Sigmoid colon (tissue), 3 donors: ENCODE measurements at regions not wholly inside any gene's neighbourhood (a gene's known extent, or its start where the extent isn't known, plus 50 kb on each side); places are given as distances from the start of the nearest gene placed in this dataset.

Experiments
- CTCF ChIP-seq, 4 experiments: fragments of 450-650 bp in 3 of 4; fragments of 200-600 bp in 1 of 4; IDR thresholded peaks; one replicate each; pipeline ENCODE4 v1.5.1; 2016 to 2019; ENCODE audit warnings: antibody characterized with exemption in 4 of 4, mild to moderate bottlenecking in 3 of 4, moderate library complexity in 2 of 4
- POLR2A ChIP-seq, 2 donors: fragments of 450-650 bp; IDR thresholded peaks; one replicate each; pipeline ENCODE4 v1.6.1; 2016; ENCODE audit warnings: antibody characterized with exemption in 2 of 2, mild to moderate bottlenecking in 2 of 2, moderate library complexity in 2 of 2

GRCh38 chr5:14034963-14035362, 90.5 kb upstream of the DNAH5 start:
- TF ChIP-seq CTCF (IDR thresholded peaks at IDR 0.05), result no peak
- no peak for TF ChIP-seq POLR2A (IDR thresholded peaks at IDR 0.05)
